HG03159 (cell line): ENCODE measurements at regions not wholly inside any gene's neighbourhood (a gene's known extent, or its start where the extent isn't known, plus 50 kb on each side); places are given as distances from the start of the nearest gene placed in this dataset.

Source experiments
- ATAC-seq: cut with Tn5 transposase; IDR thresholded peaks from one replicate; pipeline ENCODE4 v1.9.1; 2021; ENCODE audit warnings: mild to moderate bottlenecking, moderate library complexity; ENCODE audit not compliant: unreplicated experiment

GRCh38 chr1:201761871-201762270 lies 67.1 kb upstream of the IPO9 start:
- no peak for ATAC-seq

- ATAC-seq = no peak
These were observed 66.6 kb upstream of the IPO9 start for GRCh38 chr1:201762381-201762780.

DNA sequence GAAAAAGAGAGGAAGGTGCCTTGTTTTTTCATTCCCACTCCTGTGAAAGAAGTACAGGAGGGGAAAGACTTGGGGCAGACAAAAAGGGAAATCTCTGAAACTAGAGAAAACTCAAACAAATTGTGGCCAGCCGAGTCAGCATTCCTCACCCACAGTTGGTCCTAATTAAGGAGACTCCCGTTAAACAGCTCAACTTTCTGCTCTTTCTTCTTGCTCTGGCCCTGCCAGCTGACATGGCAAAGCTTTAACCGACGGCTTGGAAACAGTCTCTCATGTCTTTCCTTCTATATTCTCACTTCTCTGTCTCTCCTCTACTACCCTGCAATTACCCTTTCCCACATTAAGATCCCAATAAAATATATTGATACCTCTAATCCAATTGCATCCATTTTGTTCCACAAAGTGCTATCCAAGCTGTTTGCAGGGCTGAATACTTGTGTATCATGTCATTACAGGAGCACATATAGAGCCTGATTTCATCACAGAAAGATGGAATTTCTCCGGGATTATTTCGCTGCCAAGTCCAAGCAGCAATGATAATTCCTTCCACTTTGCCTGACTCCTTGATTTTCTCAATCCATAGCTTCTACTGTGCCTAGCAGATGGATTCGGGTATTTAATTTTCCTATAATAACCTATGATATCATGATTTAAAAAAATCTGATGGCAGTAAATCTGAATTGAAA lies 65.4 kb upstream of the IPO9 start:
- no peak for ATAC-seq

DNA sequence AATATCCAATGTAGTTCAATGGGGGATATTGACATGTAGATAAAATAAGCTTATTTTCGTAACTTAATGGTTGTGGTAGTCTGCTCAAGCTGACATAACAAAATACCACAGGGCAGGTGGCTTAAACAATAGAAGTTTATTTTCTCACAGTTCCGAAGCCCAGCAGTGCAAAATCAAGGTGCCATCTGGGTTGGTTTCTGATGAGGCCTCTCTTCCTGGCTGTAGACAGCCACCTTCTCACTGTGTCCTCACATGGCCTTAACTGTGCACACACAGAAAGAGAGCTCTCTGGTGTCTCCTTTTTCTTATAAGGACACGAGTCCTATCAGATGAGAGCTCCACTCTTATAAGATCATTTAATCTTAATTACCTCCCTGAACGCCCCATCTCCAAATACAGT lies 64.8 kb upstream of the IPO9 start:
- no peak for ATAC-seq

GRCh38 chr1:201764579-201764978 lies 64.4 kb upstream of the IPO9 start:
- no peak for ATAC-seq

- no peak for ATAC-seq
These were observed 62.7 kb upstream of the IPO9 start for GRCh38 chr1:201766131-201766866.

DNA sequence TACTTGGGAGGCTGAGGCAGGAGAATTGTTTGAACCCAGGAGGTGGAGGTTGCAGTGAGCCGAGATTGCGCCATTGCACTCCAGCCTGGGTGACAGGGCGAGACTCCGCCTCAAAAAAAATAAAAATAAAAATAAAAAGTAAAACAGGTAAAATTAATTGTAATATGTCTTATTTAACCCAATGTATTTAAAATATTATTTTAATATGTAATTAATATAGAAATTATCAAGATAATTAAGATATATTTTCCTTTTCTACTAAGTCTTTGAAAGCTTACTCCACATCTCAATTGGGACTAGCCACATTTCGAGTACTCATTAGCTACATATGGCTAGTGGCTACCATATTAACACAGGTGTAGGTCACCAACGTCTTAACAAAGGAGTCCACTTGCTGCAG lies 61.6 kb upstream of the IPO9 start:
- no peak for ATAC-seq

- no peak for ATAC-seq
These were observed 59.9 kb upstream of the IPO9 start for GRCh38 chr1:201769072-201769471.

- ATAC-seq = no peak
These were observed 59.0 kb upstream of the IPO9 start for GRCh38 chr1:201769966-201770365.

GRCh38 chr1:201771466-201771865 lies 57.5 kb upstream of the IPO9 start:
- no peak for ATAC-seq

DNA sequence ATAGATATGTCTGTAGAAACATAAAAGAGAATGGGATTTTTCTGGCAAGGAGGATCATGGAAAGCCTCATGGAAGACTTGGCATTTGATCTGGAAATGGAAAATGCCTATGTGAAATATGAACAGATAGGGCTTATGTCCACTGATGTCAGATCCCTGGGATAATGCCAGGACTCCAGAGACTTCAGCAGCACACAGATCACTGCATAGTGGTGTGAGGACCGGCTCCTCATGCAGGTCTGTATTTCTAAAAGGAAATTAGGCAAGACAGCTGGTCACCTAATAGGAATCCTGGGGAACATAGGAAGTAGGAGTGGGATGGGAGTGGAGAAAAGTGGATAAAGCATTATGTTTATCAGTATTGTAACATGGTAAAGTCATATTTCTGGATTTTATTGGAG lies 56.8 kb upstream of the IPO9 start:
- no peak for ATAC-seq

DNA sequence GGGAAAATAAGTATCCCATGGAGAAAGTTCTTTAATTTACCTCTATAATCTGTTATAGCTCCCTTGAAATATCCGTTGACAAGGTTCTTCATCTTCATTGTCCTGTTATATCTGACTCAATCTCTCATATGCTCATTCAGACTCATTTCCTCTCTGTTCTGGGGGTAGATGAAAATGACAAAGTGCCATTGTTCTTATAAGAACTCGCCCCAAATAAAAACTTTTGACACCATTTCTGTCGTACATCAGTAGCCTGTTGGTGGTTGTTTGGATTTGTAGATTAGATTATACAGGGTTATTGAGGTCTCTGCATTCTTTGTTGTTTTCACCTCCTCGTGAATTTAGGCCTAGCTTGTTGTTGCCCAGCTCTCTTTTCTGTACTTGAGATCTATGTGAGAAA lies 55.2 kb upstream of the IPO9 start:
- no peak for ATAC-seq

DNA sequence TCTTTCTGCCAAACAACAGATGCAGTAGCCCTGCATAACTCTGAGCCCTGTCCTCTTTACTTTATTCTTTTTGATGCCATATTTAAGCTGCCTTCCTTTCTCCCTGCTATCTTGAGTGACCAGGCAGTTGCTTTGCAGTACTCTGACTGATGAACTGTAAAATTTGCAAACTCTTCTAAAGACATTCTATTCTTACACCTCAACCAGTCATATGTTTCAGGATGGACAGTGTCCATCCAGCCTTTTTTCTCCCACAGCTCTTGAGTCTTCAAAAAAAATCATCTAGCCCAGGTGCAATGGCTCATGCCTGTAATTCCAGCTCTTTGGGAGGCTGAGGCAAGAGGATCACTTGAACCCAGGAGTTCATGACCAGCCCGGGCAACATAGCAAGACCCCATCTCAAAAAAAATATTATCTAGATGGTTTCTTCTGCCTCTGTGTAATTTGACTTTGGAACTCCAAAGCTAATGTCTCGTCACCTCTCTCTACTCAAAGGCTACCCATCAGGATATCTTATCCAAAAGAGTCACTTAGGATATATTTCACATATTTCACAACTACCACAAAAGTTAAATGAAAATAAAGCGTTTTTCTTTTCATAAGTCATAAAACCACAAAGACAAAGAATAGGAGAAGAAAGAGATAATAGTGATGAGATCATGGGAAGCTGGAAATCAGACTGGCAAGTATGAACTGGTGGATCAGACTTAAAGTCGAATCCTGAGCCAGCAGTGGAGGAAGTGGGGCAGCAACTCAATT lies 54.6 kb upstream of the IPO9 start:
- no peak for ATAC-seq

GRCh38 chr1:201774983-201775344 lies 54.0 kb upstream of the IPO9 start:
- ATAC-seq = no peak

DNA sequence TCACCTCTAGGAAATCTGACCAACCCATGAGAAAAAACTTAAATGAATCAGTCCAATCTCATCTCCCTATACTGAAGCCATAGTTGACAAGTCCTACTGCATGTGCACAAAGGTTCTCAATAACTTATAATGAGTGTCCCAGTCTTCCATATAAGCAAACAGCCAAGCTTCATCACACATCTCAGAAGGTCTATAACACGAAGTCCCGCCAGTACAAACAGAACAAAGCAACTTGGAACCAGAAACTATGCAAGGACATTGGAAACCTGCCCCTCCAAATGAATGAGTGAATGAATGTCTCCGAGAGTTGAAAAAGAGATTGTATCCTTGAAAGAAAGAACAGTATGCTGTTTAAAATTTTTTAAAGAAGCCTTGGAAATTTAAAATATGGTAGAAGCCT lies 53.6 kb upstream of the IPO9 start:
- no peak for ATAC-seq

DNA sequence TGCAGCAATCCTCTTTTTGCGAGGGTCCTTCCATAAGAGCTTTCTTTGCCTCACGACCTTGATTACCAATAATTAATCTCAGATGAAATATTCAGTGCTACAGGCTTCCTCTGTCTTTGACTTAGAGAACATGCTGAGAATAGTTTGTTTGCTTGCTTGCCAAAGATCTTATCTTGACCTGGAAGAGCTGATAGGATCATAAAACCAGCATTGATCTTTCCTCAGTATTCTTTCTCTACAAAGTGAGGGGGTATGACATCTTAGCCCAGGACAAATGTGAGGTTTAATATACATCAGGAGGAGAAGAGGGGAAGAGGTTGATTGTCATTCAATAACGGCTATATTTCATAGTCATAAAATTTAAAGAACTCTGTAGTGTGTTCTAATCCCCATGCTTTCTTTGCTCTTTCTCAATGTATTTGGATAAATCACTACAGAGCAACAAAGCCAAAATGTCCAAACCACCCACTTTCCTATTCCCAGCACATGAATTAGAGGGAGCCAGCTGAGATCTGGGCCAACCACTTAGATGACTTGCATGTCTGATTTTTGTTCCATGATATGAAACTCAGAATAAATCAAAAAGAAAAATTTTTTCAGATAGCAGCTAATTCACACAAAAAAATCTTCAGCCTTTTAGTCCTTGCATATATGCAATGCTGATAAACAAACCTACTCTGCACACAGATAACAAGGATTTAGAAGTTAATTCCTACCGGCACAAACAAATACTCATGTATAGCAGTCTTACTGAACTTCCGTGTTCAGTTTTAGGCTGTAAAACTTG lies 50.5 kb upstream of the IPO9 start:
- no peak for ATAC-seq
